GM18519 (cell line): ENCODE measurements at regions not wholly inside any gene's neighbourhood (a gene's known extent, or its start where the extent isn't known, plus 50 kb on each side); places are given as distances from the start of the nearest gene placed in this dataset.
"Not testable (repeated sequence)": the region's sequence is repeated elsewhere in the genome, so short reads cannot be mapped to it uniquely, and the experiment has no call there.

Experiments
- ATAC-seq: cut with Tn5 transposase; IDR thresholded peaks from one replicate; pipeline ENCODE4 v1.9.1; 2021; ENCODE audit warnings: mild to moderate bottlenecking, moderate library complexity; ENCODE audit not compliant: unreplicated experiment, low FRiP score

DNA sequence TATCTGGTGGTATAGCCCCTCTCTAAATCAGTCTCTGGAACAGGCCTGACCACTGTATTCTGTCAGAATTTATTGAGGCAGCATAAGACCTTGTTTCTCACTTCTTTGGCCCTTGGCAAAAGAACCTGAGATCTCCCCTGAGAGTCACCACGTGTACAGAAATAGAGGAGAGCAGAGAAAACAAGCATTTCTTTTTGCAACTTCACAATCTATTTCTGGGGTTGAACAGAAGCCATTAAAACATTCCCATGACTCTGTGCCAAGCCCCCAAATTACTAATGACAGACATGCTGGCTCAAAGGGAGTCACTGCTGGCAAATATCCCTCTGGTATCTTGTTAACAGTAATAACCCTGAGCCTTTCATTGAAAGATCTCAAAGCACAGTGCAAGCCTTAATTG is 395.3 kb downstream of the MAFB start:
- no peak for ATAC-seq

DNA sequence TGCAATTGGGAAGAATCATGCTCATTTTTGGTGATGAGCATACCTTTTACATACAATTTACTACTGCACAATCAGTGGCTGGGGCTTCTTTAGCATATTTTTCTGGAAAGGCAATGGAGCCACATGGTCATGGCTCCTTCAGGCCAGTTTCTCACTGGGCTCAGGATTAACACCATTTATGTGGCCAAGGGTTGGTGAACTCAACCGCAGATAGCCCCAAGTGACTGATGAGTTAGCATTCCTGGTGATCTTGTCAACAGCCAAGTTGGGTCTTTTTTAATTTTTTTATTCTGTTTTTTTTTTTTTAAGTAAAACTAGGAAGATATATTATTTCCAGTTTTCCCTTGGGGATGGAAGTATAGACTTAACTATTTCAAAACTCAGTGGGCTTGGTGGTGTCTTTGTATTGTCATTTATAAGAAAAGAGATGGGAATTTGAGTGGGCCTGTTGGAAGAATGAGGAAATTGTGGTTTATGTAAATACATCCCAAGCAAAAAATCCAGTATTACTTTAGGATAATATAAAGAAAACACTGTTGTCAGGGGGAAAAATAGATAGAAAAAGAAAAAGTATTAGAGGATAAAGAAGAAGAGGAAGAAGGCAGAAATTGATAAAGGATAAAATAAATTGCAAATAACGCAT is 397.4 kb downstream of the MAFB start:
- no peak for ATAC-seq

DNA sequence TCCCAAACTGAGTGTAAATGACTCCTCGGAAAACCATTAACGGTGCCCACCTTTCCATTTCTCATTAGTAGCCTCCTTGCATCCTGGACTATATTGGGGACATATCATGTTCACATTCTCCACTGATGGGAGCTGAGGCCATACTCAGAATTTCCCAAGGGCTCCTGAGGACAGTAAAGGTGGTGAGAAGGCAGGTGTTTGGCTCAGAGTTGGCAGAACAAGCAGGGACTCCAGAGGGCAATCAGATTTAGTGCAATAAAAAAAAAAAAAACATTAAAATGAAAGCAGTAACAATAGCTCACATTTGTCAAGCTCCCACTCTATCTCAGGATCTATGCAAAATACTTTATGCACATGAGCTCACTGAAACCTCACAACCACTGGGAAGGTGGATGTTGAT is 401.4 kb downstream of the MAFB start:
- no peak for ATAC-seq

DNA sequence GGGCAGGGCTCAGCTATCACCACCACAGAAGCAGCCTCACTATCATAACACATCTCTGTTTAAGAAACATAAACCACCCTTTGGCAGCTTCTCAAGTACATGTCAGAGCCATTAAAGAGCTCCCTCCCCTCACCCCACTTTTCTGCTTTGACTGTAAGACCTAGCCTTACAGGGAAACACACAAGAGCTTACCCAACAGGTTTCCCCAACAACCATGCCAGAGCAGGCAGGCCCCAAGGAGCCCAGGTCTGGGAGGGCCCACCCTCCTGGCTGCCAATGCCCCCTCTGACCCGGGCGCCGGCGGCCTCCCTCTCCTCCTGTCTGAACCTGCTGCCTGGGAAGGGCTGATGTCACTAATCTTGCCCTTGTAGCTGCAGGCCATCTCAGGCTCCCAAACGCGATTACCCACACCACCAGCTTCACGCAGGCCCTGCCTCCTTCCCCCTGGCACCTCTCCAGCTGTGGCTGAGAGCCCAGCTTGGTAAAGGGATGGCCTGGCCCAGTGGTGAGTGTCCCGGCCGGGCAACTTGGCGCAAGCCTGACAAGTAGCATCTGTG is 402.0 kb downstream of the MAFB start:
- no peak for ATAC-seq

DNA sequence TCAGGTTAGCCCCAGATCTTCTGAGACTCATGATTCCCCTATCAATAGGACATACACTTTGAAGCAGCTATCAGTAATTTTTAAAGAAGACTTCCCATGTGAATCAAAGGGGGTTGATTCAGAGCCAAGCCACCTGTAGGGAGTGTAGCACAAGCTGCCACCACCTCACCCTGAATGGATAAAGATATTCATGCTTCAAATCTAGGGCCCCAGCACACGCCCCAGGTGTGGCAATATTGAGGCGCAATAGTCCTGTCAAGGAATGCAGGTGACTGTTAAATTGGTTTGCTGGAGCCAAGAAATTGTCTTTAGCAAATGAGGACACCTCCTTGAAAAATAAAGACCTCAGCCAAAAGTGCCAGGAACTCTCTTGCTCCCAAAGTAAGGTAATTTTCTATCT is 404.4 kb downstream of the MAFB start:
- no peak for ATAC-seq

DNA sequence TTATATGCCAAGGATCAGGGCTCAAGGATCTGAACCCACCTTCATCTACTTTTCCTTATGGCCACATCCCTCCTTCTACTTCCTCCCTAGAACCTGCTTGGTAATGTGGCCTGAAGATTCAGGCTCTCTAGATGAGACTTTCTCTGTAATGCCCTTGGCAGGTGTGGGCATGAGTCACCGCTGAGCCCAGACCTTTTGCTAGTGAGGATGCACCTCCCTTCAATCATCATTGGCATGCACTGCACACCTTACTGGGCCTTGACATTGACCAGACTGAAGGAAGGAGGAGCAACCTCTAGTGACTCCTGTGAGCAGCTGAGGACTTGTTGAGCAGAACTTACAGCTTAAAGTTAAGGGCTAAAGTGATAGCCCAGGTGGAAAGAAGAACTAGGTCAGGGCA is 405.3 kb downstream of the MAFB start:
- no peak for ATAC-seq

DNA sequence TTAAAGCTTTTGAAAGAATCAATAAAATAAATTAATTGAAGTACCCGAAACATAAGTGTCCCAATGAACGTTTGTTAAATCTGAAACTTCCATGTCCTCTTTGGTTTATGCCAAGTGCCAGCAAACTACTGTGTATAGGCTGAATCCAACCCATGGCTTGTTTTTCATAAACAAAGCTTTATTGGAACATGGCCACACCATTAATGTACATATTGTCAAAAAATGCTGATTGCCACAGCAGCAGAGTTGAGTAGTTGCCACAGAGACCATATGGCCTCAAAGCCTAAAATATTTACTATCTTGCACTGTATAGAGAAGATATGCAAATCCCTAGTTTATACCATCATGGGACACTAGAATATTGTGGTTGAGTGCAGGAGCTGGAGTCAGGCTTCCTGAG is 406.1 kb downstream of the MAFB start:
- no peak for ATAC-seq

DNA sequence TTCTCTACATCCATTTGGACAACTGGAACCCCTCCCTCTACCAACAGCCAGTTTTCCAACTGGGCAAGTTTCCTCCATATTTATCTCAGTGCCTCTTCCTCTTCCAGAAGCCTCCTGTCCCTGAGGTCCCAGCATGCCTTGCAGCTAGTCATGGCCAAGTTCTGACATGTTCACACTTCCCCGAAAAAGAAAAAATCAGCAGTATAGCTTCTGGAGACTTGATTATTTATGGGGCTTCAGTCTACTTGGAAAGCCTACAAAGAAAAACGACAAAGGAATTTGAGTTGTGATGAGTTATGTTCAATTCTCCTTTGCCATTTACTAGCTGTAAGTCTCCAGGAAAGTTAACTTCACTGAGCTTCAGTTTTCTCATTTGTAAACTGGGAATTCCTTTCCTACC is 406.5 kb downstream of the MAFB start:
- ATAC-seq = no peak

DNA sequence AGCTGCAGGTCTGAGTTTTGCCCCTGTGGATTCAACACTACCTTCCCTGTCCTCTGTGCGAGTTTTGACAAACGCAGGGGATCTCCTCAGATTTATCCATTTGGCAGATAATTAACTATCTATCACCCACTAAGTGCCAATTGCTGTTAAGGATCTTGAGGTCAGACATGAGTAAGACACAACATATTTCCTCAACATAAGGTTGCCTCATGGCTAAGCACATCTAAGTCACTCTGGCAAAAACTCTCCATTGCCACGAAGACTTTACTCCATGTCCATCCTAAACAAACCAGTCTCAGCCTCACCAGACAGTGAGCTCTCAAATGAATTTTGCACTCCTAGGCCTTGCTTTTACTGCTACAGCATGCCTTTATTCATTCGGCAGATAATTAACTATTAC is 408.4 kb downstream of the MAFB start:
- ATAC-seq = no peak

DNA sequence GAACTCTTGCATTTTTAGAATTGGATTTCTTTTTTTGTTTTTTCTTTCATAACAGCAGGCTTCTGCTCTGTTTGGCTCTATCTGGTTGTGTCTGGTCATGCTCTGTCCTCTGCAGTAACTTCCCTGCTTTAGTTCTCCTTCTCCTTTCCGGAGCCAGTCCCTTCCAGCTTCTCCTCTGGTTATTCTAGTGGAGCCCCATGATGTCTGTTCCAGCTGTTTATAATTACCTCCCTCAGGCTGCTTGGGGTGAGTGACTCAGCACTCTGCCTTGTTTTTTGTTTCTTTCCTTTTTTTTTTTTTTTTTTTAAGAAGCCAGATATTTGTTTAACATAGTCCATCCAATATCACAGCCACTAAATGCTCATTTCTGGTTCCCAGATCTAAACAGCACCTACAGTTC is 409.6 kb downstream of the MAFB start:
- no peak for ATAC-seq

DNA sequence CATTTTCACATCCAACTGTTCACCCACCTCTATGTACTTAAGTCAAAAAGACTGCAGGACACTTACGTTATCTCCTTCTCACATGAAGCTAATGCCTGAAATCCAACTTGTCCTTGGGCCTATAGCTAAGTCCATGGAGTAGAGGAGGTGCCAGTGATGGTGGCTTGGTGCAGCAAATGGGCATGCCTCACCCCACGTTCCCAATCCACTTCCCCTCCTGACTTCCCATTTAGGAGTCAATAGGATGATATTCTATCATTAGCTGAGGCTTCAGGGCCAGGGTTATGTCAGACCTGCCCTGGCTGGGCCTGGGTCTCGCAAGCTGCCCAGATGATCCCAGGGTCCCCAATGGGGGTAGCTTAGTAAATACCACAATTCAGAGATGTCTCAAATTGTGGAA is 410.4 kb downstream of the MAFB start:
- ATAC-seq = no peak

DNA sequence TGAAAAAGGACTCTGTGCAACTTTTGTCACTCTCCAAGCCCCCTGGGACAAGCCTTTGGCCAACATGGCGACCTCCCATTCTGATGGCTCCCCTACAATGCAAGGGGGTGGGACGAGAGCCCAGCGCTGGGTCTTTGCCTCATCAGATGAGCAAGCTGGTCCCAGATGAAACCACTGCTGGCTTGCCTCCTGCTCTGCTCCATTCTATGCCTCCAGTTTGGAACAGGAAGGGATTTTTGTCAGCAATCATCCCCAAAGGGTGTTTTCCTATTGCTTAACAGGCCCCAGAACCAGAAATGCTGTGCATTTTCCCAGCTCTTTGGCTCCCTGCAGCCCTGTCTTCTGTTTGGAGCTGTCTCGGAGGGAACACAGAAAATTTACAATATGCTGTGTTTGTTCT is 412.7 kb downstream of the MAFB start:
- no peak for ATAC-seq

DNA sequence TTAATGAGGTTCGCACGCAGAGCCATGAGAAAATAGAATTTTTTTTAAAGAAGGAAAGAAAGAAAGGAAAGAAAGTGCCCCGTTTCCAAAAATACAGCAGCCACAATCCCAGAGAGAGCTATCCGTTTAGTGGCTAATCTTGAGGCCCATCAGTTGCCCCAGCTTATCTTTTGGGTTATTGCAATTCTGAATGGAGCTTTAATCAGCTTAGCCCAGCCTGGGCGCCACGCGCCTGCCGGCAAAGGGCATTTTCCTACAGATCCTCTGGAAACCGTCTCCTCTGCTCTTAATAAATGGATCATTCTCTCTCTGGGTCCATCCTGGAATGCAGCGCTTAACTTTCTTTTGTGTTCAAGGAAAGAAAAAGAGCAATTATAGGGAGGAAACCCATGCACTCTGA is 413.3 kb downstream of the MAFB start:
- ATAC-seq = no peak

DNA sequence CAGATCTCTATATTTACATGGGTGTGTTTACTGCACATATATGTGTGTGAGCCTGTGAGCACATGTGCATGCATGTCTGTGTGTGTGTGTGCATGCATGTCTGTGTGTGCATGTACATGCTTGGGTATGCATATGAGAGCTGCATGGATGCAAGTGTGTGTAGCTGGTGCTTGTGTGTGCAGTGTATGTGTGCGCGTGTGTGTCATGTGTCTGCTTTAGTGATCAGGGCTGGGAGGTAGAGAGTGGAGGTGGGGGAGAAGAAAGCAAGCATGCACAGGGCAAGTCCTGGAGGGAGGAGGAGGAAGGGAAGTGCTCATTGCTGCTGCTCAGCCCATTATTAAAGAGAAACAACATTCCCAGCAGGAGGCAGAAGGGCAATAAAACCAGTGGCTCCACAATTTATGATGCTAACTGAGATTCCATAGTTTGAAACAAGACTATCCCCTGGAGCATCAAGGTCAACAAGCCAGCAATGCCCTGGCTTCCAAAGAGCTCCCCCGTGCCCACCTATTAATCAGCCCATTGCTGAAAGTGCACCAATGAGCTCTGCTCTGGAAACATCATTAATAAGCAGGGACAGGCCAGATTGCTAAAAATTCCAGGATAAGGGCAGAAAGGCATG is 414.0 kb downstream of the MAFB start:
- no peak for ATAC-seq

DNA sequence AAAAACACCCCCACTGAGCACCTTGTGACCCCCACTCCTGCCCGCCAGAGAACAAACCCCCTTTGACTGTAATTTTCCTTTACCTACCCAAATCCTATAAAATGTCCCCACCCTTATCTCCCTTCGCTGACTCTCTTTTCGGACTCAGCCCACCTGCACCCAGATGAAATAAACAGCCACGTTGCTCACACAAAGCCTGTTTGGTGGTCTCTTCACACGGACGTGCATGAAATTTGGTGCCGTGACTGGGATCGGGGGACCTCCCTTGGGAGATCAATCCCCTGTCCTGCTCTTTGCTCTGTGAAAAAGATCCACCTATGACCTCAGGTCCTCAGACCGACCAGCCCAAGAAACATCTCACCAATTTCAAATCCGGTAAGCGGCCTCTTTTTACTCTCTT is 419.8 kb downstream of the MAFB start:
- not testable (repeated sequence) for ATAC-seq

DNA sequence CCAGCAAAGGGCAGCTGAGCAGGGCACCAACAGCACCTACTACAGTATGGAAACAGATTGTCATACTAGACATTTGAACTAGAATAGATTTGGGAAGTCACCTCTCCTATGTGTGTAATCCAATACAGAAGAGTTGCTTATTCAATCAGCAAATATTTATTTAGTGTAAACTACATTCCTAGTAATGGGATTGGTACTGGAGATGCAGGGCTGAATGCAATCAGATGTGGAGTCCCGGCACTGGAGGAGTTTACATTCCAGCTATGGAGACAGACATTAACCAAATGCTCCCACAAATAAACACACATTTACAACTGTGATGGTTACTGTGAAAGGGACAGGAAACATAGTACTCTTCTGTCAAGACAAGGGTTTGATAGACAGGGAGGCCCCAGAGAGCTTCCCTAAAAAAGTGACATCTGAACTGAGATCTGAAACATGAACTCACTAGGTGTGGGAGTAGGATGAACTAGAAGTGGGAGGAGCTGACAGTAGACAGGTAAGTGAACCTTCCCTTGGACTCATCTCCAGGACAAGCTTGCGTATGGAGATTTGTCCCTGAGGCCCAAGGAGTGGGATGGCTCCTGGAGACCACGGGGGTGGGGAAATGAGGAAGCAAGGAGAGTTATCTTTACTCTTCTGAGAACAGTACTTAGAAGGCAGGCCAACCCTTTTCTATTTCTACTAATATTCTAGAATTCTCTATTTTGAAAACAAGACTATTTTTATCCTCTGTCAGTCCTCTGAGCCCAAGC is 420.5 kb downstream of the MAFB start:
- ATAC-seq = no peak

DNA sequence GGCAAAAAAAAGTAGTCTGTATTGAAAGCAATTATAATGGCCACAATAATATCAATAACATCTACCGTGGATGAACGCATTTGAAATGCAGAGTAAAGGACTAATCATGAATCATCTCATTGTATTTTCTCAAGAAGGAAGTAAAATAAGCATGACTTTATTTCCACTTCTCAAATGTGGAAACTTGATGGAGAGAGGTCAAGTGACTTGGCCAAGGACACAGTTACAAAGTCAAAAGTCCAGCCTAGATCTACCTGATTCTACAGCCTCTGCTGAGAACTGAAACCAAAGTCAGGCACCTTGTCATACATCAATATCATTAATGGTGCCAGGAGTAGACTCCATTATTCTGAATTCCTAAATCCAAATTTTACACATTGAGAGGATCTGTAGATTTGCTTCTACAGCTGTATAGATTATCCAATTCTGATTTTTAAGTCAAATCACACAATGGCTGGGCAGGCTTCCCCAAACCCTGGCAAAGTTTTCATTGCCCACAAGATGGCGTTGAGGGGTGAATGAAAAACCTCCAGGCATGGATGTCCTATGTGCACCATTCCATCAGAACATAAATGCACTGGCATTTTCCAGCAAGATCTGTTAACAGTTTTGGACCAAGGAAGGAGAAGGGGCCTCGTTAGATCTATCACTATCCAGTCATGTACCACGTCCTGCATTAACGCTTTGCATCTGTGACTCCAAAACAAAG is 423.1 kb downstream of the MAFB start:
- no peak for ATAC-seq

DNA sequence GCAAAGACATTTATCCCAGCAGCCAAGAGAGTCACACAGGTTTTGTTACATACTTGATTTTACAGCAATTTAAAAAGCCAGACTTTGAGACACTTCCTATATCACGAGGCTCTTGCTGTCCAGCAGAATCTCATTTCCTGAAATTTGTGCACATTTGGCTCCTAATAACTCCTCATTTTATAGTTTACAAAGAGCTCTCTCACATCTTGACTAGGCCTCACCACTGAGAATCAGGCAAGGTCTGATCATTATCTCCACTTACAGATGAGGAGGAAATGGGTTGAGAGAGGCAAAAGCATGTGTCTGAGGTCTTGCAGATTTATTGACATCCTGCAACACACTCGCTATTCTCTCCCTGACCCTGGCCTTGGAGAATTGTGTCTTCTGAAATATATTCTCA is 426.8 kb downstream of the MAFB start:
- no peak for ATAC-seq

DNA sequence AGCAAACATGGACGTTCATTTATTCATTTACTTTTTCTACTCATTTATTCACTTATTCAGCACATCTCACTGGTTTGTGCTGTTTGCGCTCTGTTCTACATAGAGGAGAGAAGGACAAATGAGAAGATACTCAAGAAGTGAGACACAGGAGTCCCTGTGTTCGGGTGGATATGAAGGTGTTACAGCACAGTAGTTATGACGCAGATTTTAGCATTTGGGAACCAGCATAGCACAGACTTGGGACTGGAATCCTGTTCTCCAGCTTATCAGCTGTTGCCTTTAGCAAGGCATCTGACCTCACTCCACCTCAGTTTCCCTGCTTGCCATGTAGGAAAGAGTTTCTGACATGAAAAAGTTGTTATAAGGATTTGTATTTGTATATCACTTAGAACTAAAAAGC is 430.1 kb downstream of the MAFB start:
- ATAC-seq = no peak

DNA sequence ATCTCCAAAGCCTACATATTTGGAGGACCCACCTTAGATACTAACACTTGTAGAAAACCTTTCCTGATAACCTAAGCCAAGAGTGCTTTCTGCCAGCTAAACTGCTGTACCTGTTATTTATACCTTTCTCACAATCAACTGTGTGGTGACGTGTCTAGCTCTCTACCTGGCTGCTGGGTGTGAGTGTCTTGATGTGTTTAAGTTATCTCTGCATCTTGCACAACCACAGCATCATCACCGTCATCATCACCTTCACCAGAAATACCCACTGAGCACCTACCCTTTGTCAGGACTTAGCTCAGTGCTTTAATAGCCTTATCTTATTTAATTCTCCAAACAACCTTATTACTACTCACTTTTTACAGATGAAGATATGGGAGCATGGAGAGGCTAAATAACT is 431.3 kb downstream of the MAFB start:
- ATAC-seq = no peak

DNA sequence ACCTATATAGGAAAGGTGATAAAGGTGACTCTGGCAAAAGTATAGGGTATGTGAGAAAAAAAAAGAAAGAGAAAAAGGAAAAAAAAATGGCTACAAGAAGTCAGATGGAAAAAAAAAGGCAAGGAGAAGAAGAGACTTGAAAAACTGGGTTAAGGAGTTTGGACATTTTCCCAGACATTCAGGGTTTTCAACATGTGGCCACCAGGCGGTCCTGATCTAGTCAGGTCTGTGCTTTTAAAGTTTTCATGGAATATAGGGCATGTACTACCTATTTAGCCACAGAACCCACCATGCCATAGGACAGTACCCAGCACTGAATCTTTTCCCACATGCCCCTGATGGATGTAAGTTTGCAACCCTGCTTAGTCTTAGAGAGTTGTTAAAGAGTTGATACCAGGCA is 433.7 kb downstream of the MAFB start:
- no peak for ATAC-seq
